ENCODE measurements at regions not wholly inside any gene's neighbourhood (a gene's known extent, or its start where the extent isn't known, plus 50 kb on each side); places are given as distances from the start of the nearest gene placed in this dataset.

DNA sequence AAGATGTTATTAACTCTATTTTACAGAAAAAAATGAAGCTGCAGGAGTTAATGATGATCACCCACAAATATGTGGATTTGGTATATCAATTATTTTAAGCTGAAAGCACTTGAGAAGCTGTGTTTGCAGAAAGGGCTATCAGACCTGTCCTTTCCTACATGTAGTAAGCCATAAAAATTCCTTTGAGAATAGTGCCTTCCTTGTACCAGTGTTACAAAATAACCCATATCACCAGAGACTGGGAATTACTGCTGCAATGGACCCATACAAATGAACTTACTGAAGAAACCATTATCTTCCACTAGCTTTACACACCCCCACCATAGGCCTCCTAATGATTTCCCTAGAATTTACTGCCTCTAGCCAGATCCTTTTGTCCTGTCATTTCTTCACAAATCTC is 99.2 kb upstream of the ZRANB2 start:
- TF ChIP-seq, protein P1, sequence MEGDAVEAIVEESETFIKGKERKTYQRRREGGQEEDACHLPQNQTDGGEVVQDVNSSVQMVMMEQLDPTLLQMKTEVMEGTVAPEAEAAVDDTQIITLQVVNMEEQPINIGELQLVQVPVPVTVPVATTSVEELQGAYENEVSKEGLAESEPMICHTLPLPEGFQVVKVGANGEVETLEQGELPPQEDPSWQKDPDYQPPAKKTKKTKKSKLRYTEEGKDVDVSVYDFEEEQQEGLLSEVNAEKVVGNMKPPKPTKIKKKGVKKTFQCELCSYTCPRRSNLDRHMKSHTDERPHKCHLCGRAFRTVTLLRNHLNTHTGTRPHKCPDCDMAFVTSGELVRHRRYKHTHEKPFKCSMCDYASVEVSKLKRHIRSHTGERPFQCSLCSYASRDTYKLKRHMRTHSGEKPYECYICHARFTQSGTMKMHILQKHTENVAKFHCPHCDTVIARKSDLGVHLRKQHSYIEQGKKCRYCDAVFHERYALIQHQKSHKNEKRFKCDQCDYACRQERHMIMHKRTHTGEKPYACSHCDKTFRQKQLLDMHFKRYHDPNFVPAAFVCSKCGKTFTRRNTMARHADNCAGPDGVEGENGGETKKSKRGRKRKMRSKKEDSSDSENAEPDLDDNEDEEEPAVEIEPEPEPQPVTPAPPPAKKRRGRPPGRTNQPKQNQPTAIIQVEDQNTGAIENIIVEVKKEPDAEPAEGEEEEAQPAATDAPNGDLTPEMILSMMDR (IDR thresholded peaks at IDR 0.05; ENCODE audit: low read depth, low read length, poor library complexity, severe bottlenecking), result no peak
- no peak for TF ChIP-seq EZH2phosphoT487 (IDR thresholded peaks at IDR 0.05; ENCODE audit: borderline replicate concordance, low read length)
